SJCRH30 (cell line): ENCODE measurements at regions not wholly inside any gene's neighbourhood (a gene's known extent, or its start where the extent isn't known, plus 50 kb on each side); places are given as distances from the start of the nearest gene placed in this dataset.

Experiments
- DNase-seq, 2 experiments: peaks; one replicate each; pipeline ENCODE4 v3.0.0-alpha.2; 2015 to 2020
- H3K27ac ChIP-seq: fragments of 250-450 bp; sonication (Bioruptor Pico); 2 replicates; pipeline ENCODE4 v1.5.1; 2020; ENCODE audit warnings: mild to moderate bottlenecking, moderate library complexity
- H3K27me3 ChIP-seq: fragments of 250-450 bp; sonication (Bioruptor Pico); 2 replicates; pipeline ENCODE4 v1.5.1; 2020; ENCODE audit warnings: mild to moderate bottlenecking, moderate library complexity
- H3K36me3 ChIP-seq: fragments of 250-450 bp; sonication (Bioruptor Pico); 2 replicates; pipeline ENCODE4 v1.5.1; 2020; ENCODE audit warnings: mild to moderate bottlenecking, moderate library complexity
- H3K4me1 ChIP-seq: fragments of 250-450 bp; sonication (Bioruptor Pico); 2 replicates; pipeline ENCODE4 v1.5.1; 2020; ENCODE audit warnings: mild to moderate bottlenecking, moderate library complexity
- H3K4me3 ChIP-seq: fragments of 250-450 bp; sonication (Bioruptor Pico); 2 replicates; pipeline ENCODE4 v1.5.1; 2020; ENCODE audit warnings: mild to moderate bottlenecking, moderate library complexity
- H3K9me3 ChIP-seq: fragments of 250-450 bp; sonication (Bioruptor Pico); replicated peaks from 2 replicates; pipeline ENCODE4 v1.5.1; 2020; ENCODE audit warnings: mild to moderate bottlenecking, moderate library complexity

DNA sequence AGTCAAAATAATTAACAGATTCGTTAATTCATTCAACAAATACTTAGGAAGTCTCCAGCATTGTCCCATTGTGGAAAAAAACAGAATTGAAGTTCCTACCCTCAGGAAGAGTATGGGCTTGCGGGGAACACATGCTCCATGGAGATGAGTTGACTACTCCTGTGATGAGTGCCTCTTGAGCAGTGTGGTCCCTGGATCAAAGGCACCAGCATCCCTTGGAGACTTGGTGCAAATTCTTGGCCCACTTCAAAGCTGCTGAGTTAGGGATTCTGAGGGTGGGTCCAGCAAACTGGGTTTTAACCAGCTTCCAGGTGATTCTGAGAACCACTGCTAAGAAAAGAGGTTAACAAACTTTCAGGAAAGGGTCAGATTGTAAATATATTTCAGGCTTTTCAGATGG lies 361.6 kb downstream of the MYCN start:
- Histone ChIP-seq H3K9me3 (peaks cover 5% of the 10 kb centered on the region; the same call in 1 of the 2 replicates), H3K36me3 (no peaks in the 10 kb centered on the region), H3K27me3 (no peaks in the 10 kb centered on the region), H3K27ac (no peak overlapping the region), H3K4me1 (no peaks in the 10 kb centered on the region), H3K4me3 (no peak overlapping the region)
- DNase-seq: no peak

DNA sequence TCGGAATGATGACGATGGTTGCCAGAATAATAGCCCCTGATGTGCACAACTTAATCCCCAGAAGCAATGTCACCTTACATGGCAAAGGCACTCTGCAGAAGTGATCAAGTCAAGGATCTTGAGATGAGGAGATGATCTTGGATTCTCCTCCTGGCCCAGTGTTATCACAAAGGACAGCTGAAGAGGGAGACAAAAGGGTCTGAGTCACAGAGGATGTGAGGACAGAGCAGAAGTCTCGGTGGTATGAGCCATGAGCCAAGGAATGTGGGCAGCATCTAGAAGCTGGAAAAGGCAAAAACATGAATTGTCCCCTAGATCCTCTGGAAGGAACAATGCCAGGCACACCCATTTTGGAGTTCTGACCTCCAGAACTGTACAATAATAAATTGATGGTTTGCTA lies 358.5 kb downstream of the MYCN start:
- no peak for DNase-seq
- Histone ChIP-seq H3K36me3 (no peaks in the 10 kb centered on the region), H3K4me3 (no peak overlapping the region), H3K4me1 (peaks cover 2% of the 10 kb centered on the region), H3K27me3 (no peaks in the 10 kb centered on the region), H3K27ac (no peak overlapping the region), H3K9me3 (peaks cover 5% of the 10 kb centered on the region; the same call in 1 of the 2 replicates)

- H3K36me3 ChIP-seq: no peaks in the 10 kb centered on the region
- no peak for DNase-seq
- H3K27ac ChIP-seq: no peak overlapping the region
- H3K27me3 ChIP-seq: no peaks in the 10 kb centered on the region
- H3K4me3 ChIP-seq: no peak overlapping the region
- peaks cover 5% of the 10 kb centered on the region; the same call in 1 of the 2 replicates for H3K9me3 ChIP-seq
- H3K4me1 ChIP-seq: peaks cover 11% of the 10 kb centered on the region
Observed at GRCh38 chr2:16296331-16297250, 356.2 kb downstream of the MYCN start.

GRCh38 chr2:16296038-16296290 lies 355.6 kb downstream of the MYCN start:
- DNase-seq: no peak
- no peak overlapping the region for H3K4me3 ChIP-seq
- H3K27ac ChIP-seq: no peak overlapping the region
- H3K4me1 ChIP-seq: peaks cover 11% of the 10 kb centered on the region
- H3K27me3 ChIP-seq: no peaks in the 10 kb centered on the region
- H3K9me3 ChIP-seq: peaks cover 5% of the 10 kb centered on the region; the same call in 1 of the 2 replicates
- H3K36me3 ChIP-seq: no peaks in the 10 kb centered on the region

GRCh38 chr2:16294791-16295190 lies 354.4 kb downstream of the MYCN start:
- H3K27me3 ChIP-seq: no peaks in the 10 kb centered on the region
- no peaks in the 10 kb centered on the region for H3K9me3 ChIP-seq
- no peak for DNase-seq
- H3K27ac ChIP-seq: no peak overlapping the region
- no peaks in the 10 kb centered on the region for H3K36me3 ChIP-seq
- peaks cover 11% of the 10 kb centered on the region for H3K4me1 ChIP-seq
- no peak overlapping the region for H3K4me3 ChIP-seq

- Histone ChIP-seq H3K4me1 (peaks cover 11% of the 10 kb centered on the region), H3K27me3 (no peaks in the 10 kb centered on the region)
Observed at GRCh38 chr2:16293871-16294270, 353.5 kb downstream of the MYCN start.

GRCh38 chr2:16293398-16293797 lies 353.0 kb downstream of the MYCN start:
- Histone ChIP-seq H3K9me3 (no peaks in the 10 kb centered on the region), H3K4me1 (peaks cover 11% of the 10 kb centered on the region), H3K27me3 (no peaks in the 10 kb centered on the region), H3K4me3 (no peak overlapping the region), H3K36me3 (no peaks in the 10 kb centered on the region), H3K27ac (peak overlapping the region; percentile 2; the same call in 1 of the 2 replicates)
- peak; percentile 82 to 86 for DNase-seq

More at GRCh38 chr2:16293871-16294270, 353.5 kb downstream of the MYCN start:
- H3K36me3 ChIP-seq: no peaks in the 10 kb centered on the region
- no peaks in the 10 kb centered on the region for H3K9me3 ChIP-seq
- no peak for DNase-seq
- peak overlapping the region; percentile 2; the same call in 1 of the 2 replicates for H3K27ac ChIP-seq
- H3K4me3 ChIP-seq: no peak overlapping the region

DNA sequence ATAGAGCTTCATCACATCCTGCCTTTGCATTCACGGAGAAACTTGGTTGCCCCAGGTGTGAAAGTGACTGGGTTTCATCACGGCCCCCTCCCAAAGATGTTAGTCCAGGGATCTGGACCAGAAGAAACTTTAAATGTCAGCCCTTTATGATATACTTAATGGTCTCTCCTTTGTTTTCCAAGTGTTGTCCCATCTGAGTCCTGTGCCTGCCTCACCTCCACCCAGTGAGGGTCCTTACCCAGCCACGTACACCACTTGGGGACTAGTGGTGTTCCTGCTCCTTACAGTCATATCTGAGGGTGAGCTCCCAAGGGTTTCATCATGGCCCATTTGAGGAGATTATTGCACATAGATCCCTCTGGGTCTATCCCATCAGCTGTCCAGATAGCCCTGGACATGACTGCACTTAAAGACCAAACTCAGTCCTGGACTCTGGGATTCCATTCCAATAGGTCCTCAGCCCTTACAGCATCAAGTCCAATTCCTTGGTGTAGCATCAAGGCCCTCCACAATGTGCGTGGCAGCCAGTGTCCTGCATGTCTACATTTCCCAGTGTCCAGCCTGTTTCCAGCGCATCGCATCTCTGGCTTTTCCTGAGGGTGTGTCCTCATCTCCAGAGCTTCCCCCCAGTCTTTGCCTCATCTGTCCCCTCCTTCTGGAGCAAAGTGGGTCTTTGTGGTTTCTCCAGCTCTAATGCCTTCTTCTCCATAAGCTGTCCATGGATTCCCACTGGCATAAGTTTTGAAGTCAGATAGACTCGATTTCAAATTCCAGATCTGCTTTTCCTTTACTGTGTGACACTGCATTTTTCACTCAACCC lies 351.6 kb downstream of the MYCN start:
- no peak for DNase-seq
- no peak overlapping the region for H3K27ac ChIP-seq
- H3K9me3 ChIP-seq: no peaks in the 10 kb centered on the region
- H3K27me3 ChIP-seq: no peaks in the 10 kb centered on the region
- H3K4me1 ChIP-seq: peaks cover 11% of the 10 kb centered on the region
- H3K36me3 ChIP-seq: no peaks in the 10 kb centered on the region
- H3K4me3 ChIP-seq: no peak overlapping the region

- no peak overlapping the region for H3K4me3 ChIP-seq
- H3K4me1 ChIP-seq: peaks cover 11% of the 10 kb centered on the region
- no peaks in the 10 kb centered on the region for H3K36me3 ChIP-seq
- no peaks in the 10 kb centered on the region for H3K27me3 ChIP-seq
- no peaks in the 10 kb centered on the region for H3K9me3 ChIP-seq
- DNase-seq: no peak
- no peak overlapping the region for H3K27ac ChIP-seq
Observed at GRCh38 chr2:16291226-16291625, 350.9 kb downstream of the MYCN start.

GRCh38 chr2:16290311-16291020 lies 350.1 kb downstream of the MYCN start:
- no peaks in the 10 kb centered on the region for H3K36me3 ChIP-seq
- no peaks in the 10 kb centered on the region for H3K9me3 ChIP-seq
- DNase-seq: no peak
- no peak overlapping the region for H3K4me3 ChIP-seq
- no peaks in the 10 kb centered on the region for H3K27me3 ChIP-seq
- peaks cover 13% of the 10 kb centered on the region for H3K4me1 ChIP-seq
- H3K27ac ChIP-seq: no peak overlapping the region

- no peak for DNase-seq
- peaks cover 17% of the 10 kb centered on the region for H3K4me1 ChIP-seq
- H3K36me3 ChIP-seq: no peaks in the 10 kb centered on the region
- H3K9me3 ChIP-seq: no peaks in the 10 kb centered on the region
- no peaks in the 10 kb centered on the region for H3K27me3 ChIP-seq
- no peak overlapping the region for H3K27ac ChIP-seq
- H3K4me3 ChIP-seq: no peak overlapping the region
Observed at GRCh38 chr2:16288371-16289112, 348.2 kb downstream of the MYCN start.

DNA sequence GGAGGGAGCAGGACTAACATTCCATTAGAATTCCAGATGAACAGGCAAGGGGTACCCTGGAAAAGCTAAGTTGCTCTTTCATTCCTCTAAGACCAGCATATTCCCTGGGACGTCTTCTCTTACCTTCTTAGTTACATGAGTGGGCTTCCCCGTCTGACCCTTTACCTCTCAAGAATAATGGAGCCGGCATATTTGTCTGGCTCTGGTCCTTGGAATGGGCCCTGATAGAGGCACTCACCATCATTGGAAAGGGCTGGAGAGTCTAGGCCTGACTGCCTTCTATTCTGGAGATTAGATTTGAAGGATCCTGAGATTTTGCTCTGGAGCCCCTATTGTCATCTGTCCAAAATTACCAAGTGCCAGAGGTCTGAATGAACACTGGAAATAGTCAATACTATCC lies 347.5 kb downstream of the MYCN start:
- Histone ChIP-seq H3K27me3 (no peaks in the 10 kb centered on the region), H3K4me3 (no peak overlapping the region), H3K4me1 (peaks cover 10% of the 10 kb centered on the region), H3K9me3 (no peaks in the 10 kb centered on the region), H3K36me3 (no peaks in the 10 kb centered on the region), H3K27ac (no peak overlapping the region)
- DNase-seq: no peak

GRCh38 chr2:16287281-16287680 lies 346.9 kb downstream of the MYCN start:
- Histone ChIP-seq H3K4me1 (peaks cover 15% of the 10 kb centered on the region), H3K4me3 (no peak overlapping the region), H3K27me3 (no peaks in the 10 kb centered on the region), H3K36me3 (no peaks in the 10 kb centered on the region), H3K27ac (no peak overlapping the region), H3K9me3 (no peaks in the 10 kb centered on the region)
- DNase-seq: no peak

DNA sequence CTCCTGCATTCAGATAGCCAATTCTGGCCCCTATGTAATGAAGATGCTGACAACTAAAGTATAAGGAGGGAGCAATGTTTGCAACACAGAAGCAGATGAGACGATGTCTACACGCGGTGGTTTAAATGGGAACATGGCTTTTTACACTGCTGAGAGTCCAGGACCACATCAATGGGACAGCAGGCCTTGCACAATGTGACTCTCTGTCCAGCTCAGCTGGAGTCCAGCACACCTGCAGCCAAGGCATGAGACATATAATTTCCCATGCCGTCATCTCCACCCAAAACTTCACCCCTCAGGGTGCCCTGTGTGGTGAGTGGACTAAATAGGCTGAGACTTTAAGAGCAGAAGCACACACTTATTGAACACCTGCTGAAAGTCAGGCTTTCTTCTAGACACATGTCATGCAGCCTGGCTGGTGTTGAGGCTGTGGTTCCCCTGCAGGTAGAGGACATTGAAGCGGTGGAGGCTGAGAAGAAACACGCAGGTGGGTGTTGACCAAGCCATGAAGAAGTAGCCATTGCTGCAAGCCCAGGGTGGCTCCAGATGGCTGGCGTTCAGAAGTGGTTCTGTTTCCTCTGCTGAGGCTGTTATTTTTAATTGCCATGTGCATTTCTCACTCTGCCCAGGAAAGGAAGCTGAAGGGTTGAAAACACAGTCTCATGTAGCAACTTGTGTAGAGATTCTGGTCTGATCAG lies 345.6 kb downstream of the MYCN start:
- Histone ChIP-seq H3K4me3 (no peak overlapping the region), H3K36me3 (no peaks in the 10 kb centered on the region), H3K9me3 (no peaks in the 10 kb centered on the region), H3K27me3 (no peaks in the 10 kb centered on the region), H3K27ac (no peak overlapping the region), H3K4me1 (peaks cover 21% of the 10 kb centered on the region)
- no peak for DNase-seq
